ENCODE measurements at regions not wholly inside any gene's neighbourhood (a gene's known extent, or its start where the extent isn't known, plus 50 kb on each side); places are given as distances from the start of the nearest gene placed in this dataset.

DNA sequence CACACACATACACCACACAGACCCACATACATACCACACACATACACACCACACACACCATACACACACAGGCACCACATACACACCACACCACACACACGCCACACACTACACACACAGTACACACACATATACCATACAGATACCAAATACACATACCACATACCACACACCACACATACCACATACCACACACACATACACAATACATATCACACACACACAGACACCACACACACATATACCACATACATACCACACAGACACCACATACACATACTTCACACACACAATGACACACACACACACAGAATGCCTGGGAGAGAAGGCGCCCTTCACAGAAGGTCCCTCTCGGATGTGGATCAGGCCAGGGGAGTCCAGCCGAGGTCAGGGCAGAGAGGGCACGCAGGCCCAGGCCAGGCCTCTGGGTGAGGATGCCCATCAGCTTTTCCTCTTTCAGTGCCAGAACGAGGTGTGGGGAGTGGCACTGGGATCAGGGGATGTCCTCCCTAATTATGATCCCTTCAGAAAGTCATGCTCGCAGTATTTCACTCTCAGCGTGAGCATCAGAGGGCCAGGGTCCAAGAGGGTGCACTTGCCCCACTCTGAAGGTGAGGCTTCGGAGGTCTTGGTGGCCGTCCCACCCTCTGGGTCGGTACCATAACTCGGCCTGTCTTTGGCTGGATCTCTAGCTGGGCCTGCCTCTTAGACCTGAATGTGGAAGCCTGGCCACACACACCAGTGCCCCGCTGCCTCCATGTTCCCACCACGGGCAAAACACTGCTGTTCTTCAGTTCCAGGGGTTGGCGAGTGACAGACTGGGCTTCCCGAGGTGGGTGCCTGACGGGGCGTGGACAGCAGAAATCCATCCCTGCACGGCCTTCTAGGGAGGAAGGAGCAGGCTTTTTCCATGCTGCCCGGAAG is 70.6 kb upstream of the ODC1 start:
- no peak for TF ChIP-seq EZH2 (IDR thresholded peaks at IDR 0.05; ENCODE audit: borderline replicate concordance, low read depth, low read length, severe bottlenecking)
- no peak for TF ChIP-seq POLR2AphosphoS5 (IDR thresholded peaks at IDR 0.05; ENCODE audit: insufficient read depth, low read depth, low read length)
- TF ChIP-seq, protein P1, sequence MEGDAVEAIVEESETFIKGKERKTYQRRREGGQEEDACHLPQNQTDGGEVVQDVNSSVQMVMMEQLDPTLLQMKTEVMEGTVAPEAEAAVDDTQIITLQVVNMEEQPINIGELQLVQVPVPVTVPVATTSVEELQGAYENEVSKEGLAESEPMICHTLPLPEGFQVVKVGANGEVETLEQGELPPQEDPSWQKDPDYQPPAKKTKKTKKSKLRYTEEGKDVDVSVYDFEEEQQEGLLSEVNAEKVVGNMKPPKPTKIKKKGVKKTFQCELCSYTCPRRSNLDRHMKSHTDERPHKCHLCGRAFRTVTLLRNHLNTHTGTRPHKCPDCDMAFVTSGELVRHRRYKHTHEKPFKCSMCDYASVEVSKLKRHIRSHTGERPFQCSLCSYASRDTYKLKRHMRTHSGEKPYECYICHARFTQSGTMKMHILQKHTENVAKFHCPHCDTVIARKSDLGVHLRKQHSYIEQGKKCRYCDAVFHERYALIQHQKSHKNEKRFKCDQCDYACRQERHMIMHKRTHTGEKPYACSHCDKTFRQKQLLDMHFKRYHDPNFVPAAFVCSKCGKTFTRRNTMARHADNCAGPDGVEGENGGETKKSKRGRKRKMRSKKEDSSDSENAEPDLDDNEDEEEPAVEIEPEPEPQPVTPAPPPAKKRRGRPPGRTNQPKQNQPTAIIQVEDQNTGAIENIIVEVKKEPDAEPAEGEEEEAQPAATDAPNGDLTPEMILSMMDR (IDR thresholded peaks at IDR 0.05; ENCODE audit: extremely low read depth in 1 of 2, insufficient read depth in 1 of 2, low read depth in 1 of 2, low read length in 2 of 2) = no peak
- no peak for TF ChIP-seq POLR2A (IDR thresholded peaks at IDR 0.05; ENCODE audit: low read depth, low read length)
- TF ChIP-seq, protein P2, sequence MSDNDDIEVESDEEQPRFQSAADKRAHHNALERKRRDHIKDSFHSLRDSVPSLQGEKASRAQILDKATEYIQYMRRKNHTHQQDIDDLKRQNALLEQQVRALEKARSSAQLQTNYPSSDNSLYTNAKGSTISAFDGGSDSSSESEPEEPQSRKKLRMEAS (IDR thresholded peaks at IDR 0.05; ENCODE audit: insufficient read depth, insufficient read length) = no peak
- no peak for TF ChIP-seq JUN (IDR thresholded peaks at IDR 0.05; ENCODE audit: borderline replicate concordance, insufficient read depth, insufficient read length, low read depth)
- TF ChIP-seq MYC (IDR thresholded peaks at IDR 0.05; ENCODE audit: low read depth, low read length) = no peak
